HepG2 (cell line): ENCODE measurements at regions not wholly inside any gene's neighbourhood (a gene's known extent, or its start where the extent isn't known, plus 50 kb on each side); places are given as distances from the start of the nearest gene placed in this dataset.

Source experiments
- HNF4A ChIP-seq: sonication (generic); formaldehyde crosslinking; IDR thresholded peaks from 2 replicates; pipeline ENCODE4 v1.4.0; 2020; ENCODE audit warnings: missing genetic modification reagents
- KDM1A ChIP-seq: IDR thresholded peaks from 2 replicates; pipeline ENCODE4 v1.6.1; 2016; ENCODE audit warnings: missing compliant biosample characterization
- PAXIP1 ChIP-seq: sonication (generic); formaldehyde crosslinking; conservative IDR thresholded peaks from 2 replicates; pipeline ENCODE4 v1.4.0; 2020; ENCODE audit warnings: mild to moderate bottlenecking, missing genetic modification reagents, moderate library complexity
- PHF20 ChIP-seq: sonication (generic); formaldehyde crosslinking; IDR thresholded peaks from 2 replicates; pipeline ENCODE4 v1.5.0; 2020; ENCODE audit warnings: mild to moderate bottlenecking, missing genetic modification reagents
- RCOR2 ChIP-seq: IDR thresholded peaks from 2 replicates; pipeline ENCODE4 v1.6.1; 2016; ENCODE audit warnings: missing biosample characterization, missing genetic modification reagents
- REST ChIP-seq, 2 experiments: IDR thresholded peaks; 2 replicates each; pipeline ENCODE4 v1.6.1; 2011 to 2012; ENCODE audit warnings: low read length in 2 of 2, borderline replicate concordance in 1 of 2, low read depth in 1 of 2, mild to moderate bottlenecking in 1 of 2, moderate library complexity in 1 of 2
- RFXANK ChIP-seq: IDR thresholded peaks from 2 replicates; pipeline ENCODE4 v1.6.1; 2016
- SOX13 ChIP-seq, 3 experiments: fragments of 450-650 bp in 1 of 3; sonication (generic) in 1 of 3; formaldehyde crosslinking in 1 of 3; IDR thresholded peaks in 2 of 3; conservative IDR thresholded peaks in 1 of 3; 2 replicates each; pipeline versions ENCODE4 v1.5.0 to v1.6.1; 2016 to 2020; ENCODE audit warnings: antibody characterized with exemption in 1 of 3, mild to moderate bottlenecking in 1 of 3, missing compliant biosample characterization in 1 of 3, missing genetic modification reagents in 1 of 3, moderate library complexity in 1 of 3
- ZBTB40 ChIP-seq, 2 experiments: fragments of 450-650 bp in 1 of 2; sonication (generic) in 1 of 2; formaldehyde crosslinking in 1 of 2; IDR thresholded peaks; 2 replicates each; pipeline versions ENCODE4 v1.6.1 to v1.8.0; 2016 to 2022; ENCODE audit warnings: antibody characterized with exemption in 1 of 2, mild to moderate bottlenecking in 1 of 2, missing genetic modification reagents in 1 of 2
- ZFP36 ChIP-seq: fragments of 150-350 bp; IDR thresholded peaks from 2 replicates; pipeline ENCODE4 v1.6.1; 2018; ENCODE audit warnings: borderline replicate concordance, low read length, low read depth; ENCODE audit not compliant: partially characterized antibody
- ZFP36L2 ChIP-seq: sonication (generic); formaldehyde crosslinking; IDR thresholded peaks from 2 replicates; pipeline ENCODE4 v1.4.0; 2020; ENCODE audit warnings: missing genetic modification reagents
- ZNF740 ChIP-seq: sonication (generic); formaldehyde crosslinking; IDR thresholded peaks from 2 replicates; pipeline ENCODE4 v1.4.0; 2020; ENCODE audit warnings: missing genetic modification reagents

- TF ChIP-seq ZBTB40 (IDR thresholded peaks at IDR 0.05), result no peak
- no peak for TF ChIP-seq ZBTB40 (CRISPR knock-in tag; IDR thresholded peaks at IDR 0.05)
- TF ChIP-seq HNF4A (CRISPR knock-in tag), result no peak
- 0 out of 4 replicates have a peak, but pooled peaks of 1 of the 2 experiments have one; percentile 22 for TF ChIP-seq REST (IDR thresholded peaks at IDR 0.05; ENCODE audit: borderline replicate concordance in 1 of 2, low read depth in 1 of 2, low read length in 2 of 2)
- no peak for TF ChIP-seq RFXANK (CRISPR knock-in tag)
- peak; percentile 31 for TF ChIP-seq ZFP36
- TF ChIP-seq PHF20 (CRISPR knock-in tag), result no peak
- peak; percentile 90 for TF ChIP-seq RCOR2 (CRISPR knock-in tag)
- no peak for TF ChIP-seq ZFP36L2 (CRISPR knock-in tag)
- TF ChIP-seq PAXIP1 (CRISPR knock-in tag), result peak; percentile 59
- no peak for TF ChIP-seq ZNF740 (CRISPR knock-in tag)
- peak; percentile 89 for TF ChIP-seq KDM1A
- TF ChIP-seq SOX13 (IDR thresholded peaks at IDR 0.05), result no peak
- peak in 1 of 2 experiments; percentile 38; a peak in 1 of 4 replicates for TF ChIP-seq SOX13 (CRISPR knock-in tag; conservative IDR thresholded peaks at IDR 0.05 in 1 of 2, IDR thresholded peaks at IDR 0.05 in 1 of 2)
Observed at GRCh38 chr6:109258129-109258528, 124.1 kb downstream of the CD164 start (continued).
